DMS79 treated with DMSO at 0.1 percent for 48 hours (cell line): ENCODE measurements at regions not wholly inside any gene's neighbourhood (a gene's known extent, or its start where the extent isn't known, plus 50 kb on each side); places are given as distances from the start of the nearest gene placed in this dataset.

Experiments
- DNase-seq: peaks from one replicate; lab custom pipeline; 2025; lab: John Stamatoyannopoulos, UW

- DNase-seq = no peak
Measured at GRCh38 chr18:78740876-78741275, 238.7 kb upstream of the SALL3 start.

- DNase-seq = no peak
Measured at GRCh38 chr18:78741381-78742217, 238.0 kb upstream of the SALL3 start.

DNA sequence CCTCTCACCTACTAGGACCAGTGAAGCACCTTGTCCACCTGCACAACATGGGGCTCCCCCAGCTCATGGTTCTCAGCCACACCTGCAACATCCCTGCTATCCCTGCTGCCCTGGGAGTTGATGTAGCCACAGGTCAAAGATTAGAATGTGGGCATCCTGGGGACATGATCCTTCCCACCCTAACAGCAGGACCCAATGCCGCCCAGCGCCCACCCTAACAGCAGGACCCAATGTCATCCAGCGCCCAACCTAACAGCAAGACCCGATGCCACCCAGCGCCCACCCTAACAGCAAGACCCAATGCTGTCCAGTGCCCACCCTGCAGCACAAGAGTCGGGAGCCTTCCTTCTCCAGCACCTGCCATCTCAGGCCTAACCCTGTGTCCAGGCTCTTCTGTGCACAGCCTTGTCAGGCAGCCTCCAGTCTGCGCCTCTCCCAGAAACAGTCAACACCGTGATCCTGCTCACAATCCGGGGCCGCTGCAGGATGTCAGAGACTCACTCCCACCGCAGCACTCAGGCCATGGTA lies 237.3 kb upstream of the SALL3 start:
- no peak for DNase-seq

DNA sequence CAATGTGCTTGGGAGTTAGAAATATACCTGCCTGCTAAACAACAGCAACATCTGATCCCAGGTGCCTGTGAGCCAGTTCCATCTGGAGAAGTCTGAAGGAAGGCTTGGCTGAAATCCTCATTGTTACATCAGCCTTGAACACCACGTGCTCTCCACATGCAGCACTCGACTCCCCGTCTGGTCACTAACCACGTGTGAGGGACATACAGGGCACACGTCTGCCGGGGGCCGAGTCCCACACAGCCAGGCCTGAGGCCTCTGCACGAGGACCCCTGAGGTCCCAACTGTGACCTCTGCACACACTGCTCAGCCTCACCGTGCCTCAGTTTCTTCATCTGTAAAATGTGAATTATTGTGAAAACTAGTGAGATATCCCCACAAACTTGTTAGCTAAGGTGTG lies 236.5 kb upstream of the SALL3 start:
- no peak for DNase-seq

GRCh38 chr18:78751664-78752063 lies 228.0 kb upstream of the SALL3 start:
- no peak for DNase-seq

- no peak for DNase-seq
Measured at GRCh38 chr18:78753240-78753639, 226.4 kb upstream of the SALL3 start.

- no peak for DNase-seq
Measured at GRCh38 chr18:78754311-78755043, 225.1 kb upstream of the SALL3 start.

GRCh38 chr18:78757014-78757413 lies 222.6 kb upstream of the SALL3 start:
- DNase-seq = no peak

DNA sequence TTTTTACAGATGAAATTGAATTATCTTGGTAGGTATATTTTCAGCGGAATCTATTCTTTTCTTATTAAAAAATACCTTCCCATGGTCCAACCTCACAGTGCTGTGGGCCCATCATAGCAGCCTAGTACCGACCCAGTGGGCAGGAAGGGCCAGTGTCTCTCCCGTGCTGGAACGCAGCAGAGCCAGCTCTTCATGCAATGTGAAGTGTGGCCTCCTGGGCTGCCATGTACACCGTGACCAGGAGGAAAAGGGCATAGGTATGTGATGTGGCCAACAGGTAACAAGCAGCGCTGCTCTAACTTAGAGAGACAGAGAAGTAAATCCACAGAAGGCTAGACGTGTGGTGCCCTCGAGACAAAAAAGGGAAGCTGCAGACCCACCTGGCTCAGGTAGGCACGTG lies 221.1 kb upstream of the SALL3 start:
- DNase-seq = no peak

DNA sequence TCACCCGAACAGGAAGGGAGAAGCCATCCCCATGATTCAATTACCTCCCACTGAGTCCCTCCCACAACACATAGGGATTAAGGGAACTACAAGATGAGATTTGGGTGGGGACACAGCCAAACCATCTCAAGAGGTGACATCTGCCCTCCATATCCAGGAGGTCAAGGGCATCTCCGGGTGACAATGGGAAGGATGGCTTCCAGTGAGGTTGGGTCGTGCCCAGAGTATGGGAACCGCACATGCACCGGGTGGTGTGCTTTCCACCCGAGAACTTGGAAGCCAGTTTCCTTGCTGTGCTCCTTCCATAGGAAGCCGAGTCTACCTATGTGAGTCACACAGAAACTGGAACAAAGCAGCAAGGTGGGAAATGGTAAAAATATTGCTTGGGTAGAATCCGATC lies 216.9 kb upstream of the SALL3 start:
- no peak for DNase-seq

GRCh38 chr18:78764544-78764943 lies 215.1 kb upstream of the SALL3 start:
- no peak for DNase-seq

DNA sequence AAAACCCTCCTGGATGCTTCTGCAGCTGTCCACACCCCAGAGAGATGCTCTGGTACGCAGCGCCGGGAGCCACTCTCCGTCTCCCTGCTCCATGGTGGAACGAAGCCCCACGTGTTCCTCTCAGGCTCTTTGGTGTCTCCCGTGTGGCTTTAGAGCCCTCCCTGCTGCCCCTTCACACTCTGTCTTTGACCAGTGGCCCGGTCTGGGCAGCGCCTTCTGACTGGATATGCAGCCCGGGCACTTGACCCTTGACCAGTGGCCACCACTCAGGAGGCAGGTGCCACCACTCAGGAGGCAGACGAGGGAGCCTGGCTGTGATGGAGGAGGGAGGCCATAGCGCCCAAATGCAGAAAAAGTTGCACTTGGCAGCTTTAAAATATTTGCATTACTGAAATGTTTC lies 214.5 kb upstream of the SALL3 start:
- no peak for DNase-seq

DNA sequence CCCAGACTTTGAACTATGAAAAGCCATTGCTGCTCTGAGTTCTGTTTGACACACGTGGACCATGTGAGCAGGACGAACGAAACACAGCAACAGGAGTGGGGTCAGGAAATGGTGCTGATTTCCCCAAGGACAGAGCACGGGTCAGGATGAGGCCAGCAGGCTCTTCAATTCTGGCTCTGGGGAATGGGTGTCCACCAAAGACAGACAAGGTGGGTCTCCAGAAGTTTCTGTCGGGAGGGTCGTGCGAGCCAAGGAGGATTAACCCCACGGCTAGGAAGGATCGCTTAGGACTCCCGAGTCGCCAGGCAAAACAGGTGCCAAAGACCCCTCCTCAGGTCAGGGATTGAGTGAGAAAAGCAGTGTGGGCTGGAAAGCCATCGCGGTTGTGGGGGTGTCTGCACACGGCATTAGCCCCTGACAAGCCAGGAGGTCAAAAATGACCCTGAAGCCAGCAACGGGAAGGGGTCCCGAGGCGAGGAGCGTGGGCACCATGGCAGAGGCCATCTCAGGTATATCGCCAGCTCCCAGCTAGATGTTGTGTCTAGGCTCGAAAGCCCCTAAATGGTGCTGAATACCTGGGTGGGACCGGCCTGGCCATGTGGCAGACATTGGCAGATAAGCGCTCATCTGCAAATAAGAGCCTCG lies 213.9 kb upstream of the SALL3 start:
- no peak for DNase-seq

DNA sequence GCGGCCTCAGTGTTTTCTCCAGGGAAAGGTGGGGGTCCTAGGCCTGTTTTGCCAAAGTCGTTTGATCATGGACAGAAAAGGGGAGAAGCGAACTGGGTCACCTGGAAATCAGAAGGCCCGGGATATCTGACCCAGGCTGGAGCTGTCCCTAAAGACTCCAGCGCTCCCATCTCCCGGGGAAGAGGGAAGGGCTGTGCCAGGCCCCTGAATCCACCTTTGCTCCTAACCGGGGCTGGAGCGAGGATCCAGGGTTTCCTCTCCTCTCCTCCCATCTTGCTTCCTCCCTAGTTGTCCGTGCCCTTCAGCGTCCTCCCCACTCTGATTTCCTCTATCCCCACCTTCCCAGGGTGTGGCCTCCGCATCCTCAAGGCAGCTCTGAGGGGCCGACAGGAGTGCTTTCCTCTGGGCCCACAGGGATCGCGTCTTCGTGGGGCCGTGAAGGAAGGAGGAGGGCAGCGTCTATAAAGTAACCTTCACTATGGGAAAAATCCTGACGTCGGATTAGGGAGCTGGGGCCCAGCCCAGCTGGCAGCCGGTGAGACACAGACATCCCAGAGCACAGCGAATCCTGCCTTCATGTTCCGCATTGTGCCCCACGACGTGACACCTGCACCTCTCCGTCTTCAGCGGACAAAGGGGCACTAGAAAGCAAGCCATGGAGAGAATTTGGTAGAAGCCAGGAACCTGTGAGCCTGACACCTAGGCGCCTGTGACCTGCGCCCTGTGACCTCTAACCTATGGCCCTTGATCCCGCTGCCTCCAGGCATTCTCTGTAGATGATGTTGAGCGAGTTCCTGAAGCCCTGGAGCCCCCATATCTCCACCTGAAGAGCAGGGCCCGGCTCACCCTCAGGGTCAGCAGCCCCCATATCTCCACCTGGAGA lies 212.7 kb upstream of the SALL3 start:
- DNase-seq = no peak

DNA sequence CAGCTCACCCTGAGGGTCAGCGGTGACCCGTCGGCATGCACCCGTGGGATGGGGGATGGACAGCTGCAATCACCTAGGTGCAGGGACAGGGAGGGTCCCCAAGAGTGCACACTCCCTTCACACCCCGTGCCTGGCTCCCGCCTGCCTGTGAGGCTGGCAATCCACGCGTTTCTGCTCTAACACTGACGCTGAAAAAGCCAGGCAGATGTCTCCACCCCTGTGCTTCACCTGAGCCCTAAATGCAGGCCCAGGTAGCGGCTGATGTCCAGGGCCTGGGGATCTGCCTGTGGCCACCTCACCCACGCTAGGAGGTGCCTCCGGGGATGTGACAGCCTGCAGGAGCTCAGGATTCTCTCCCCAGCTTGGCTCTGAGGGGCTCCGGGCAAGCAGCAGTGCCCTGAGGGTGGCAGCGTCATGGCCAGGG lies 212.0 kb upstream of the SALL3 start:
- DNase-seq = no peak

DNA sequence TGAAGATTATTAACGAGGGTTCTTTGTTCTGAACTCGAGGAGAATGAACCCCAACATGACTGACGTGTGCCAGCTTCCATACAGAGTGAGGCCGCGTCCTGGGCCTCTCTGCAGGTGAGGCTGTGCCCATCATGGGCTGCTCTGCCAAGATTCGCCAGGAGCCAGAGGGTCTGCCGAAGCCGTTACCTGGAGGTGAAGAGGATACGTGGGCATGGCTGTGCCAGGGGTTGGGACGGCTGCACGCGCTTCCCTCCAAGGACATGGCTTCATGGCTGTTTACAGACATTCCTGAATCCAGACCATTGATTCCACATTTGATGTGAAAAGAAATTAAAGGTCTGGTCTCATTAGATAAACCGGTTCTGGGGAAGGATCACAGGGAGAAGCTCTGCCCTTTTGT lies 211.4 kb upstream of the SALL3 start:
- no peak for DNase-seq

GRCh38 chr18:78768656-78769501 lies 210.7 kb upstream of the SALL3 start:
- no peak for DNase-seq

- DNase-seq = no peak
Measured at GRCh38 chr18:78769502-78770105, 210.0 kb upstream of the SALL3 start.

- DNase-seq = no peak
Measured at GRCh38 chr18:78770139-78770822, 209.3 kb upstream of the SALL3 start.

DNA sequence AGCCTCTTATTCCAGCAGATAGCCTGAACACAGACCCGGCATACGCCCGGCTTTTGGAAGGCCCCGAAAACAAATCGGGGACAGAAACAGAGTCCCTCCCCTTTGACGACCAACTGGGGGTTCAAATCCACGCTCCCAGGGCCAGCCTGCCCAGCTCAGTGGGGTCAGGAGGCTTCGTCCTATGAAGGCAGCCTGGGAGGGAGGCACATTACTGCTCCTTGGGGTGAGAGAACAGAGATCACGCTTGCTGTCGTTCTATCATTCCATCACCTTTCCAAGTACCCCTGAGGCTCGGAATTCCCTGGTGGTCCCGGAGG lies 208.8 kb upstream of the SALL3 start:
- DNase-seq = no peak
